BLaER1 (cell line): ENCODE measurements at regions not wholly inside any gene's neighbourhood (a gene's known extent, or its start where the extent isn't known, plus 50 kb on each side); places are given as distances from the start of the nearest gene placed in this dataset.
"Not testable (repeated sequence)": the region's sequence is repeated elsewhere in the genome, so short reads cannot be mapped to it uniquely, and the experiment has no call there.

Experiments
- H3K27ac ChIP-seq: shearing (Covaris generic); formaldehyde crosslinking; 2 replicates; pipeline ENCODE4 v1.8.1; 2022
- H3K27me3 ChIP-seq: shearing (Covaris generic); formaldehyde crosslinking; 2 replicates; pipeline ENCODE4 v1.8.1; 2022
- H3K36me3 ChIP-seq: shearing (Covaris generic); formaldehyde crosslinking; 2 replicates; pipeline ENCODE4 v1.8.1; 2022
- H3K4me1 ChIP-seq: shearing (Covaris generic); formaldehyde crosslinking; 2 replicates; pipeline ENCODE4 v1.8.1; 2022
- H3K4me2 ChIP-seq: shearing (Covaris generic); formaldehyde crosslinking; 2 replicates; pipeline ENCODE4 v1.8.1; 2022
- H3K4me3 ChIP-seq: shearing (Covaris generic); formaldehyde crosslinking; 2 replicates; pipeline ENCODE4 v1.8.1; 2022
- H3K9ac ChIP-seq: shearing (Covaris generic); formaldehyde crosslinking; 2 replicates; pipeline ENCODE4 v1.8.1; 2022
- H3K9me3 ChIP-seq: shearing (Covaris generic); formaldehyde crosslinking; 2 replicates; pipeline ENCODE4 v1.8.1; 2022
- H4K20me1 ChIP-seq: shearing (Covaris generic); formaldehyde crosslinking; 2 replicates; pipeline ENCODE4 v1.8.1; 2022

- not testable (repeated sequence) for H3K4me2 ChIP-seq, H3K4me3 ChIP-seq, H3K27me3 ChIP-seq, H3K9me3 ChIP-seq, H4K20me1 ChIP-seq, H3K36me3 ChIP-seq, H3K4me1 ChIP-seq, H3K27ac ChIP-seq, H3K9ac ChIP-seq
Measured at GRCh38 chr2:87308621-87309020, 287.0 kb upstream of the PLGLB1 start.

DNA sequence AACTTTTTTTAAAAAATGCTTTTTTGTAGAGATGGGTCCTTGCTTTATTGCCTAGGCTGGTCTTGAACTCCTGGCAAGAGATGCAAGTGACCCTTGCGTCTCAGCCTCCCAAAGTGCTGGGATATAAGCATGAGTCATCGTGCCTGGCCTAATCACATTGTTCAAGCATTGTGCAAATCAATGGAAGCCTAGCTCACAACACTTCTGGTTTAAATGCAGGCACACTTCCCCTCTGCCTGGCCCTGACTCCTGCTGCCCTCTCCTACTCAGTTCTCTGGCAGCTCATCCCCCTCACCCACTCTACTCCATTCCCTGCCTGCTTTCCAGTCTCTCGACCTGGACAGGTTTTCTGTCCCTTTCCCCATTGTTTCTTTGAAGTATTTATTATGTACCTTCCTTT lies 288.1 kb upstream of the PLGLB1 start:
- H3K27me3 ChIP-seq, H3K36me3 ChIP-seq, H3K9me3 ChIP-seq, H3K4me1 ChIP-seq, H3K4me3 ChIP-seq, H4K20me1 ChIP-seq, H3K9ac ChIP-seq, H3K27ac ChIP-seq, H3K4me2 ChIP-seq: not testable (repeated sequence)

DNA sequence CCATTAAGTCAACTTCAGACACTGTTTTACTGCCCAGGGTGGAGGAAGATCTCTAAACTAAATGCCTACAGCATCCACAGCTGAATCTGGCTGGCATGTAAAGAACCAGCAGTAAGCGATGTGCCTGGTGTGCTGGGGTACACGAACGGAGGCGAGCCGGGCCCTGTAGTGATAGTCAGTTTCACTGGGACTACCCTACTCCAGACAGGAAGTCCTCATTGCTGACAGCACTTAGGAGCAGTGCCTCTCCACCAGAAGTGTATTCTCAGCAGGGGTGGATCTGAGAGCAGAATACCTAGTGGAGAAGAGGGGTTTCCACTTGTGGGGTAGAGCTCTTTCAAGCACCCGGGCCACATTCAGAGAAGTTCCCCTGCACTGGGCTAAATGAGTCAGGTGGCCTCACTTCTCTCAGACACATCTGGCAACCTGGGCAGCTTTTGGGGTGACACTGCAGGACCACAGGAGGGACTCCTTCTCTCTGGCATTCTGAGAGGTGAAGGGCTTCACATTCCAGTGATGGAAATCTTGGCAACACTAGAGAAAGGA lies 290.3 kb upstream of the PLGLB1 start:
- not testable (repeated sequence) for H3K4me2 ChIP-seq, H3K9me3 ChIP-seq, H3K27me3 ChIP-seq, H4K20me1 ChIP-seq, H3K4me3 ChIP-seq, H3K27ac ChIP-seq, H3K9ac ChIP-seq, H3K4me1 ChIP-seq, H3K36me3 ChIP-seq

DNA sequence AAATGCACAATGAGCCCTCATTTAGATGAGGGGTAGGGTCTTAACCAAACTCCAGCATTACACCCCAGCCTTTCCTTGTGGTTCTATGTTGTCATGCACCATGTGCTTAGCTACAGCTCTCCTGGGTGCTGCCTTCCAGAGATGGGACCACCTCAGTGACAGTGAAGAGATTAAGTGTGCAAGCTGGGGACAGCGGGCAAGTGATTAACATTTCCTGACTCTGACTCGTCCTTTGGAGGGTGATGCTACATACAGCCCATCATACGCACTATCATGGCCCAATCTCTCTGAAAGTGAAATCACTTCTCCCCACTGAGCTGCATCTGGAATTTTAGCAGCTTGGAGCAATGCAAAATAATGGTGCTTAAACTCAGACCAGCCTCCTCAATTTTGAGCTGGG lies 293.0 kb upstream of the PLGLB1 start:
- H3K36me3 ChIP-seq, H4K20me1 ChIP-seq, H3K4me3 ChIP-seq, H3K27me3 ChIP-seq, H3K4me1 ChIP-seq, H3K9me3 ChIP-seq, H3K27ac ChIP-seq, H3K9ac ChIP-seq, H3K4me2 ChIP-seq: not testable (repeated sequence)

DNA sequence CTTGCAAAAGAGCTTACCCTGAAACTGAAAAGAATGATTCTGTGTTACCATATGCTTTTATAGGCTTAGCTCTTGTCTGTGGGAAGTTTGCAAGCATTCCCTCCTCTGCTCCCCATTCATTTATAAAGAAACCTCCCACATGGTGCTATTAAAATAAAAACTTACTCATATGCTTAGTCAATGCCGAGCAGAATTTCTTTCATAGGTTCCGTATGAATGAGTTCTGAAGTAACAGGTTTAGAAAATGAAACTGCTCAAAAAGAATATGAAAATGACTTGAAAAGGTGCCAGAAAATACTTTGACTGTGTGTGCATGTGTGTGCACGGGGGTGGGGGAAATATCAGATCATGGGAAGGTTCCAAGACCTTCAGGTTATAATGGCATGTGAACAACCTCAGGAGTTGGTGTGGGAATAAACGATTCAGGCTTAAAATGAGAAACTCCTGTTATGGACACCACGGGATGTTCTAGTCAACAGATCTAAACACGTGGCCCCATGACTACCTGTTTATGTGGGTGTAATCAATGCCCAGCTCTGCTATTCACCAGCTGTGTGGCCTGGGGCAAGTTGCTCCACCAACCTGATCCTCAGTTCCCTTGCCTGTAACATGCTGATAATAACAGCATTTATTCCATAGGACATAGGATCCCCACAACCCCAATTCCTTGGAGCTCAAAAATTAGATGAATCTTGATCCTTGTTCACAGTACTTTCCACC lies 293.7 kb upstream of the PLGLB1 start:
- H3K9ac ChIP-seq, H3K4me2 ChIP-seq, H3K36me3 ChIP-seq, H3K4me3 ChIP-seq, H4K20me1 ChIP-seq, H3K27me3 ChIP-seq, H3K27ac ChIP-seq, H3K9me3 ChIP-seq, H3K4me1 ChIP-seq: not testable (repeated sequence)

DNA sequence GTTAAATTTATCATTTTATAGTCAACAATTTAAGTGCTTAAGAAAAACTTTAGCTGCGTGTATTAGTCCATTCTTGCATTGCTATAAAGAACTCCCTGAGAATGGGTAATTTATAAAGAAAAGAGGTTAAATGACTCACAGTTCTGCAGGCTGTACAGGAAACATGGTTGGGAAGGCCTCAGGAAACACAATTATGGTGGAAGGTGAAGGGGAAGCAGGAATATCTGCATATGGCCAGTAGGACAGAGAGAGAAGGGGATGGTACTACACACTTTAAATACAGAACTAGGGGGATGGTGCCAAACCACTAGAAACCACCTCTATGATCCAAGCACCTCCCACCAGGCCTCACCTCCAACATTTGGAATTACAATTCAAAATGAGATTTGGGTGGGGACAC lies 295.5 kb upstream of the PLGLB1 start:
- H3K4me3 ChIP-seq, H3K4me2 ChIP-seq, H3K4me1 ChIP-seq, H3K9ac ChIP-seq, H3K36me3 ChIP-seq, H3K27me3 ChIP-seq, H4K20me1 ChIP-seq, H3K9me3 ChIP-seq, H3K27ac ChIP-seq: not testable (repeated sequence)

- not testable (repeated sequence) for H3K9ac ChIP-seq, H3K27ac ChIP-seq, H4K20me1 ChIP-seq, H3K4me3 ChIP-seq, H3K4me2 ChIP-seq, H3K4me1 ChIP-seq, H3K9me3 ChIP-seq, H3K27me3 ChIP-seq, H3K36me3 ChIP-seq
Measured at GRCh38 chr2:87318814-87319491, 297.3 kb upstream of the PLGLB1 start.

DNA sequence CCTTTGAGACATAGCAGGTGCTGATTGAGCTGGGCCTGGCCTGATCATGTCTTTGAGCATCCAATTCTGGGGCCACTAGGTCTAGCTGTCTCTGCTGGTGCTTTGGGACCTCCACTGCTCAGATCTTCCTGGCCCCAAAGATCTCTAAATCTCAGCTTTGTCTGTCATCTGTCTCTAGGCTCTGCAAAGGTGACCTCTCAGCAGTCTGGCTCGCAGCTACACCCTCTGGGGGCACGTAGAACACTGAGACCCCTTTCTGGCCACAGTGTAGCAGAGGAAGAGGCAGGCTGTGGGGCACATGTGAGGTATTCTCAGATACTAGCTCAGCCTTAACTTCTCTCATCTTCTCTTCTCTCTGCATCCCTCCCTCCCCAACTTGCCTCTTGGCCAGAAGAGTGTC lies 298.1 kb upstream of the PLGLB1 start:
- not testable (repeated sequence) for H4K20me1 ChIP-seq, H3K4me2 ChIP-seq, H3K4me1 ChIP-seq, H3K27me3 ChIP-seq, H3K9me3 ChIP-seq, H3K4me3 ChIP-seq, H3K9ac ChIP-seq, H3K27ac ChIP-seq, H3K36me3 ChIP-seq

DNA sequence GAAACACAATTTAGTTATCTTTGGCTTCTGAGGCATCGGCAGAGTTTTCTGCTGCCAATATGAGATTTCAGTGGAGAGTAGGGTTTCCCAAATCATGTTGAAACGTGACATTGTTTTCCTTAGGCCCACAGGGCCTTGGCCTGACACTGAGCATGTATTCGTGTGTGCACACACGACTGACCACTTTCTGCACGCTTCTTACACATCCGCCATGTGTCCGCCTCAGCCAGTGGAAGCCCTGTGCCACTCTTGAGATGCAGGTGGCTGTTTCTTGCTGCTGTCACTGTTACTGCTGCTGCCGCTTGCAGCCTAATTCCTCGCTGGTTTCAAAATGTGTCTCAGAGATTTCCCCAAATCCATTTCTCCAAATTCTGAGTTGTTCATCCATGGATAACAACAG lies 299.6 kb upstream of the PLGLB1 start:
- not testable (repeated sequence) for H3K9me3 ChIP-seq, H3K27ac ChIP-seq, H3K27me3 ChIP-seq, H4K20me1 ChIP-seq, H3K4me3 ChIP-seq, H3K4me1 ChIP-seq, H3K4me2 ChIP-seq, H3K36me3 ChIP-seq, H3K9ac ChIP-seq

GRCh38 chr2:87324335-87325041 lies 302.8 kb upstream of the PLGLB1 start:
- H3K4me2 ChIP-seq, H3K36me3 ChIP-seq, H4K20me1 ChIP-seq, H3K27me3 ChIP-seq, H3K4me1 ChIP-seq, H3K9me3 ChIP-seq, H3K9ac ChIP-seq, H3K27ac ChIP-seq, H3K4me3 ChIP-seq: not testable (repeated sequence)

- not testable (repeated sequence) for H3K27ac ChIP-seq, H3K4me3 ChIP-seq, H3K4me1 ChIP-seq, H3K27me3 ChIP-seq, H3K9me3 ChIP-seq, H3K36me3 ChIP-seq, H4K20me1 ChIP-seq, H3K9ac ChIP-seq, H3K4me2 ChIP-seq
Measured at GRCh38 chr2:87325042-87325910, 303.6 kb upstream of the PLGLB1 start.

GRCh38 chr2:87325911-87326294 lies 304.3 kb upstream of the PLGLB1 start:
- H3K4me3 ChIP-seq, H3K27me3 ChIP-seq, H4K20me1 ChIP-seq, H3K4me1 ChIP-seq, H3K9me3 ChIP-seq, H3K36me3 ChIP-seq, H3K4me2 ChIP-seq, H3K27ac ChIP-seq, H3K9ac ChIP-seq: not testable (repeated sequence)

GRCh38 chr2:87326754-87327153 lies 305.1 kb upstream of the PLGLB1 start:
- H3K27ac ChIP-seq, H3K4me1 ChIP-seq, H3K9me3 ChIP-seq, H3K27me3 ChIP-seq, H4K20me1 ChIP-seq, H3K9ac ChIP-seq, H3K4me3 ChIP-seq, H3K4me2 ChIP-seq, H3K36me3 ChIP-seq: not testable (repeated sequence)
